ENCODE measurements at regions not wholly inside any gene's neighbourhood (a gene's known extent, or its start where the extent isn't known, plus 50 kb on each side); places are given as distances from the start of the nearest gene placed in this dataset.
"Not testable (repeated sequence)": the region's sequence is repeated elsewhere in the genome, so short reads cannot be mapped to it uniquely, and the experiment has no call there.

- DNase-seq (ENCODE audit: low read depth in 2 of 2): no peak
Observed at GRCh38 chr16:65316808-65317207, 194.9 kb upstream of the CDH11 start.

DNA sequence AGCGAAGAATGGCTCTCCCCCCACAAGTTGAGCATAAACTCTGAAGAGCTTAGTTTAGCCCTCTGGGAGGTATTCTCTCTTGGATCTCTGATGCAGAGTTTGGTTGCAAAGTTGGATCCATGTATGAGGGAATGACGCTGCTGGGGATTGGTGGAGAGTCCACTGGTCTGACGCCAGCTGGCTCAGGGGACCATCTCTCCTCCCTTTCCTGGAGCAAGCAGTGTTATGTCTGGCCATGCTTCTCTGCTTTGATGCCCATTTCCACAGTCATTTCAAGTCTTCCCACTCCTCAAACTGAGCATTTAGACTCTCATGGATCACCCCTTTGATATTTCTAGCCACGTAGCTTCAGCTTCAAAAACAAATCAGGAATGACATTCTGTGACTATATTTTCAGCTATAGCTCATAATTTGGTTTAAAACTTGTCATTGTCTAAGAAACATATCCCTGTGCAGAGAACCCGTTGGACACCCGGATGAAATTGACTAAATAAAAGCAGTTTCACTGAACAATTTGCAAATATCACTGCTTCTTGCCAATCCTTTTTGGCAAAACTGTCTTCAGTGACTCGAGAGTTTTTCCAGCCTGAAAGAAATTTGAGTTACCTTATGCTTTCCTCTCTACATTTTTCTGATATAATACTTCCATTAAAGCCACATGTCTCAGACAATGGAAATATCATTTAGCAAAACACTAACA, 193.4 kb upstream of the CDH11 start:
- DNase-seq (ENCODE audit: low read depth in 2 of 2): no peak

DNA sequence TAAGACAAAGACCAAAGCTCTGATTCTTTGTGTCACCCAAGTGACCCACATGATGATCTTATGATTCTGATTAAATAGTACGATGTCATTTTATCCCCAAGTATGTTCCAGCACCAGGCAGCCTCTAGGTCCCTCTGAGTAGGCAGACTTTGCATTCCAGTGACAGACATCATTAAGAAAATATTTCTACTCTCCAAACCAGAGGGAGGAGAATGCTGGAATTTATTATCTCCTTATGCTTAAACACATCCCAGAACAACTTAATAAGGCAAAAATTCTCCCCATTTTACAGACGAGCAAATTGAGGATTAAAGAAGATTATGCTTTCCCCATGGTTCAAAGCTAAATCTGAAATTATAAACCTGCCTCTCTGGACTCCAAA, 192.8 kb upstream of the CDH11 start:
- DNase-seq (ENCODE audit: low read depth in 2 of 2): no peak

DNA sequence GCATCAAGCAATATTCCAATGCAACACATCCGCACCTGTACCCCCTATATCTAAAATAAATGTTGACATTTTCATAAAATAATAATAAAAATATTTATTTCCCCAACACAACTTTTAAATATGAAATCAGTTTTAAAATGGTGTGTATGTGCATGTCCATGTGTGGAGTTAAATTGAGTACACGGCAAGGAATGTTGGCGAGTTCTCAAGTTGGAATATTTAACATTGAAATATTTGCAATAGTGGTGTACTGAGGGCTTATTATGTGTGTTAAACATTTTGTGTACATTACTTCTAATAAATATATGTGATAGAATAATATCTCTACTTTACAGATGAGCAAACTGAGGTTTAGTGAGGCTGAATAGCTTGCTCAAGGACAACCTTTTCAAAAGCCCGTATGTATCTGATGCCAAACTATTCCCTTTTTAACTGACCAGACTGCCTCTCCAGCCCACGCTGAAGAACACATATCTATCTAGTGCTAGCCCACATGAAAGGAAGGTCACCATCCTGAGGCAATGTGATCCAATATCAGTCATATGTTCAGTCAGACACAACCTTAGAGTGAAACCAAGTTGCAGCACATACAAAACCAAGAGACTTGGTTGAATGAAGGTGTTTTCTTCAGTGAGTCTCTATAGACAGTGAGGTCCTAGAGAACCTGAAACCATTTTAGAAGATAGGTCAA, 192.2 kb upstream of the CDH11 start:
- no peak for DNase-seq (ENCODE audit: low read depth in 2 of 2)

- no peak for DNase-seq (ENCODE audit: low read depth in 2 of 2)
Observed at GRCh38 chr16:65312795-65313194, 190.9 kb upstream of the CDH11 start.

DNA sequence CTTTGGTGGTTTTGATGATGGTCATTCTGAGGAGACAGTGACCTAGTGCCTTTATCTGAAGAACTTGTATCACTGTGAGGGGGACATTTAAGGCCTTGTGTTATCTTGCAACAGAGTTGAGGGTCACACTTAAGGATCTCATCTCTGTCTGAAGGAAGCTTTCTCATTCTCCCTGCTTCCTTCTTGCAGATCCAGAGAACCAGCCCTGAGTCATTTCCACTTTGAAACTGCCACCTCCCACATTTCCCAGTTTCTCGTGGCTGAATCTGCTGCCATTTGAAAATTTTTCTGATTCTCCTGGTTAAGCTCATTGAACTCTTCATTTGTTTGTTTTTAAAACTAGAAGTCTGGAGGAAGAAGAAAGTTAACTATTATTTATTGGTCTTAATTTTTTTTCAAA, 190.2 kb upstream of the CDH11 start:
- DNase-seq (ENCODE audit: low read depth in 2 of 2): no peak

DNA sequence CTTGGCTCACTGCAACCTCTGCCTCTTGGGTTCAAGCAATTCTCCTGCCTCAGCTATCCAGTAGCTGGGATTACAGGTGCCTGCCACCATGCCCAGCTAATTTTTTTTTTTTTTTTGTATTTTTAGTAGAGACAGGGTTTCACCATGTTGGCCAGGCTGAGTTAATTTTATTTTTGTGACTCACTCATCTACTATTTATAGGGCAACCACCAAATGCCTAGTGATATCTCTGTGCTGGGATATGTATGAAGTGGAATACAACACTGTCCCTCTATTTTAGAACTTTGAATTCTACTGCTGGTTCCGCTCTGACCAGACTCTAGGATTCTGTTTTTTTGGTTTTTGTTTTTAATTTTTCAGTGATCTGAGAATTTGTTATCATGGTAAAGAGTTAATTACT, 188.6 kb upstream of the CDH11 start:
- DNase-seq (ENCODE audit: low read depth in 2 of 2): not testable (repeated sequence)

DNA sequence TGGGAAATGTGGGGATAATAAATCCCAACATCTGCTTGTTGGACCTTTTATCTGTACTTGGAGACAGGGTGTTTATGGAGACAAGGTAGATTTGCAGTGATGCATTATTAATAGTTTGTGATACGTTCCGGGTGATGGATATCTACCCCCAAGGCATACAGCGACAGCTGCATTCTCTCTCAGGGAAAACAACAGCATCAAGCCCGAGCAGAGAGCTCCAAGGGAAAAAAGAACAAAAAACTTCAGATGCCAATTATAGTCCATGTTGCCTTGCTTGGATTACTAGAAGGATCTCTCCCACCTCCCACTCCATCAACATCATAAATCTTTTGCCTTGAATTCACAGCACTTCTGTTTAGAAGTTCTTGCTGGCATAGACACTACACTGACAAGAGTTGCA, 187.5 kb upstream of the CDH11 start:
- no peak for DNase-seq (ENCODE audit: low read depth in 2 of 2)

DNA sequence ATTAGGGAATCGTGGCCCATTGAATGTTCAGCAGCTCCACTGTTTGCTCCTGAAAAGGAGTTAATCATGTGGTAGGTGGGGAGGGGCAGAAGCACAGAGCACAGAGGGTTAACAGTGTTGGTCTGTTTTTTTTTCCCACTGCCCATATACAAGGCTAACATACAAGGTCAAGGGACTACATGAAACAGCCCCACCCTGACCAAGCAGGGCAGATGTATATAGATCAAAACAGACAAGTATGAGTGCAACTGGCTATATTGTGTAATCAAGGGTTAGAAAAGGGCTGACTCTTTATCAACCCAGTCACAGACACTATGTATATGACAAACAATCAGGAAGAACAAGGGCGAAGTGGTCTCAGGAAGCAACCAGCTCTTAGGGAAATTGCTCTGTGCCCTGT, 186.6 kb upstream of the CDH11 start:
- DNase-seq (ENCODE audit: low read depth in 2 of 2): no peak

DNA sequence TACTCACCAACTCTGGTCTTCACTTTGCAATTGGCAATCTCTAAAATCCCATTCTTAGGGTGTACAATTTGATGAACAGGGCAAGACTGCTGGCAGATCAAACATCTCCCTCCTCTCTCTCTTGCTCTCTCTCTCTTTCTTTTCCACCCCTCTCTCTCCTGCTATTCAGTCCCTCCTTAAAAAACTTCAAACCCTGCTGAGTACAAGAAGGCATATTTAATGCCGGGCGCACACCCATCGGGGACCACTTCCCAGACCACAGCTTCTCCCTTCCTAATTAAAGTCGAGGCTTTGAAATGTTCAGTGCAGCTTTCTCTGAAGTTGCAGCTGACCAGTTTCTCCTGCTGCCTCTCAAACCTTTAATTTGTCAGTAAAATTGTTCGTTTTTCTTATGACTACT, 185.4 kb upstream of the CDH11 start:
- DNase-seq (ENCODE audit: low read depth in 2 of 2): no peak

- DNase-seq (ENCODE audit: low read depth in 2 of 2): no peak
Observed at GRCh38 chr16:65306722-65307121, 184.9 kb upstream of the CDH11 start.

- no peak for DNase-seq (ENCODE audit: low read depth in 2 of 2)
Observed at GRCh38 chr16:65306300-65306699, 184.4 kb upstream of the CDH11 start.

- no peak for DNase-seq (ENCODE audit: low read depth in 2 of 2)
Observed at GRCh38 chr16:65305266-65305959, 183.6 kb upstream of the CDH11 start.

DNA sequence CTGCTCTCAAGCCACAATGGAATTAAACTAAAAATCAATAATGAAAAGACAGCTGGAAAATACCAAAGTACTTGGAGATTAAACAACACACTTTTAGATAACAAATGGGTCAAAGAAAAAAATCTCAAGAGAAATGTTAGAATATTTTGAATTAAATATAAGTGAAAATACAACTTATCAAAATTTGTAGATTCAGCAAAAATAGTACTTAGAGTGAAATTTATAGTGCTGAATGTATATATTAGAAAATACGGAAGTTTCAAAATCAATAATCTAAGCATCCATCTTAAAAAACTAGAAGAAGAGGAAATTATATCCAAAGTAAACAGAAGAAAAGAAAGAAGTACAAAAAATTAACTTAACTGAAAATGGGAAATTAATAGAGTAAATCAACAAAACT, 179.2 kb upstream of the CDH11 start:
- no peak for DNase-seq (ENCODE audit: low read depth in 2 of 2)

DNA sequence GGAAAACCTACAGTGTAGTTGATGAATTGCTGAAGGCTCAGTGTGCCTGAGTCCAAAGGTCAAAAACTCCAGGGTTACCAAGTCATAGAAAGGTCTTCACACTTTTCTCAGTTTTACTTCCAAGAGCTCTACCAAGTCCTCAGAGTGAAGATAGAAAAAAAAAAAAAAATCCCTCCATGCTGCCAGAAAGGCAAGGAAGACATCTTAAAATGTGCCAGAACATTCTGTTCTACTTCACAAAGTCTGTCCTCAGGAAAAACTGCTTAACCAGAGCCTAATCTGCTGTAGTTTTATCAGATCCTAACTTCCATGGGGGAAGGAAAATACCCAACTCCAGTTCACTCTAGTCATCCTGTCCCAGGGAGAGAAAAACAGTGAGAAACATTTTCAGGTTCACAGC, 175.6 kb upstream of the CDH11 start:
- no peak for DNase-seq (ENCODE audit: low read depth in 2 of 2)

- no peak for DNase-seq (ENCODE audit: low read depth in 2 of 2)
Observed at GRCh38 chr16:65295527-65295926, 173.7 kb upstream of the CDH11 start.

- DNase-seq (ENCODE audit: low read depth in 2 of 2): no peak
Observed at GRCh38 chr16:65294708-65295107, 172.8 kb upstream of the CDH11 start.

DNA sequence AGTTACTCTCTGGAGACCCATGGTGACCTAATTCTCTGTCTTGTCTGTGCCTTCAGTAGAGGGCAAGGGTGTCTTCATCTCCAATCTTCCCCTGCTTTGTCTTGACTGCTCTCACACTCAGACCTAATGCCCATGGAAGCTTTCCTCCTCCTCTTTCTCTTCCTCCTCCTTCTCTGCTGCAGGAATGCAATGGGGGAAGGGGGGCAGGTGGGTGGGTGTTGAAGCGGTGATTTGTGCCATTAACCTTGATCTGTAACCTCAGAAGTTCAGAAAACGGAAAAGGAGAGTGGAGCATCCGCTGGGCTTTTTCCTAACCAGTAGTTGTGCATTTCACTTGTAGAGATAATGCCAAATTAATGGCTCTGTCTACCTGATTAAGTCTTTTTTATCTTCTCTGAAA, 172.3 kb upstream of the CDH11 start:
- no peak for DNase-seq (ENCODE audit: low read depth in 2 of 2)

DNA sequence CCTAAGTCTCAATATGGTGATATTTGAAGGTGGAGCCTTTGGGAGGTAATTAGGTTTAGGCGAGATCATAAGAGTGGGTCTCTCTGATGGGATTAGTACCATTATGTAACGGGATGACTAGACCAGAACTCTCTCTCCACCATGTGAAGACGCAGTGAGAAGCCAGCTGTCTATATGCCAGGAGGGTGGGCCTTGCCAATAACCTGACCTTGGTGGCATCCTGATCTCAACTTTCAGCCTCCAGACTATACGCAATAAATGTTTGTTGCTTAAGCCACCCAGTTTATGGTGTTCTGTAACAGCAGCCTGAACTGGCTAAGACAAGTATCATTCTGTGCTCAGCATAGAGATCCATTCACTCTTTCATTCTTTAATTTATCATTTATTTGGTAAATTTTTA, 167.2 kb upstream of the CDH11 start:
- no peak for DNase-seq (ENCODE audit: low read depth in 2 of 2)

DNA sequence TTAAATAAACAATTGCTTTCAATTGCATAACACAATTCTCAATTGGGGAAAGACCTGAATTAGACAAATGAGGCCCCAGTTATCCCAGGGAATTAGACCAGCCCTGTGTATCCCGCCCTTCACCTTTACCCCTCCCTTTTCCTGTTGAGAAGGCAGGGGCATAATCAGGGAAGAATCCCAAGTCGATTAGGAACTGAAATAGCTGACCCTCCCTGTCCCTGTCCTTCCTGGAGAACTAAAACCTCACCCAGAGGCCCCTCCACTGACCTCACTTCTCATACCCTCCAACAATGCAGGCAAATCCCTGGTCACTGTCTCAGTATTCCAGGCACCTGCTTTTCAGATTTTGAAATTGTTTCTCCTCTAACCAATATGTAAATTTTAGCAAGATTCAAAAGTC, 165.4 kb upstream of the CDH11 start:
- DNase-seq (ENCODE audit: low read depth in 2 of 2): no peak

DNA sequence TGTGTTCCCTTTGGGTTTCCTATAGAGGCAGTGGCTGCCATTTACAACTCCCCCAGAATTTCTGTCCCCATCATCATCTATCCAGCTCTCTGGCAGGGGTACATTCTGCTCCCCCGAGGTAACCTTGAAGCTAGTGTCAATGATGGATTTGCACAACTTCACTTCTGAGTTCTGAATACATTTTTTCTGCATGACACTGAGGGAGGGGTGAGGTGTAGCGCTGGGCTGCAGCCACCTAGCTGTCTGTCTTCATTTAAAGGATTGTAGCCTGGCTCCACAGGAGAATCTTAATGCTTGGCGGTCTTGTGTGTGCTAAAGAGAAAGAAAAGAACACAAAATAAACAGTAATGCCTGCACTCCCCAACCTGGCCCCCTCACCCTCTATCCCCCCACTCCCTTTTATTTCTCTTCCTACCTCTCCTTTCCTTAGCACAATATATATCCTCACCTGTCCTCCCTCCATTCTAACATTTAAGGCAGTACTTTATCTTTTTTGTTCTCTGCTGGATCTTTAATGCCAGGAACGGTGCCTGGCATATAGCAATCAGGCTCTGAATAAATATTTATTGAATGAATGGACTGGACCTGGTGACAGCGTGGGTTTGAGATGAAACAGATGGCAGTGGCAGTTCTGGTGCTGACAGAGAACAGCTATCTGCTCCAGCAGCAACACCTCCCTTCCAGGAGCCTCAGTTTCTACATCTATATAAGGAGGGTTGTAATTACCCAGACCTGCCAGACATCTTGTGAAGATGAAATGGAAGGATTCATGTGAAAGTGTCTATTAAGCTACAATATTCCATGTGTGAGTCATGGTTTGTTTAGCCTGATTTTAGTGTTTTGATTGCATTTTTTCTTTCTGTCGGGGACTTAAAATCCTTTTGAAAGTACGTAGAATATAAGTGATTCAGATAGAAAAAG, 163.5 kb upstream of the CDH11 start:
- DNase-seq (ENCODE audit: low read depth in 2 of 2): no peak

- no peak for DNase-seq (ENCODE audit: low read depth in 2 of 2)
Observed at GRCh38 chr16:65284626-65285025, 162.8 kb upstream of the CDH11 start.

All from stimulated activated CD8-positive, alpha-beta memory T cell treated with anti-CD3 and anti-CD28 coated beads, Interleukin-15, amount 100 ng/mL, for 48 hours (primary cell).